Suprapubic skin (tissue), 4 donors: ENCODE measurements at regions not wholly inside any gene's neighbourhood (a gene's known extent, or its start where the extent isn't known, plus 50 kb on each side); places are given as distances from the start of the nearest gene placed in this dataset.
"Not testable (repeated sequence)": the region's sequence is repeated elsewhere in the genome, so short reads cannot be mapped to it uniquely, and the experiment has no call there.

Experiments
- DNase-seq, 2 donors: peaks; one replicate each; pipeline ENCODE4 v3.0.0-alpha.2; 2019; ENCODE audit warnings: low spot score in 2 of 2
- H3K27ac ChIP-seq: fragments of 200-600 bp; sonication (generic); one replicate; pipeline ENCODE4 v1.5.1; 2019
- H3K27me3 ChIP-seq: fragments of 200-600 bp; sonication (generic); one replicate; pipeline ENCODE4 v1.5.1; 2019
- H3K36me3 ChIP-seq: fragments of 200-600 bp; sonication (generic); one replicate; pipeline ENCODE4 v1.5.1; 2019
- H3K4me1 ChIP-seq: fragments of 200-600 bp; sonication (generic); one replicate; pipeline ENCODE4 v1.5.1; 2019
- H3K4me3 ChIP-seq: fragments of 200-600 bp; sonication (generic); one replicate; pipeline ENCODE4 v1.5.1; 2019; ENCODE audit warnings: mild to moderate bottlenecking
- H3K9me3 ChIP-seq: fragments of 200-600 bp; sonication (generic); one replicate; pipeline ENCODE4 v1.5.1; 2019
- CTCF ChIP-seq, 2 donors: fragments of 200-600 bp in 1 of 2; fragments of 450-650 bp in 1 of 2; sonication (generic) in 1 of 2; IDR thresholded peaks; one replicate each; pipeline ENCODE4 v1.5.1; 2016 to 2019; ENCODE audit warnings: antibody characterized with exemption in 2 of 2, mild to moderate bottlenecking in 1 of 2, moderate library complexity in 1 of 2
- EP300 ChIP-seq: sonication (generic); formaldehyde crosslinking; IDR thresholded peaks from one replicate; pipeline ENCODE4 v1.6.1; 2017; ENCODE audit warnings: antibody characterized with exemption
- POLR2A ChIP-seq, 2 donors: fragments of 450-650 bp; IDR thresholded peaks; one replicate each; pipeline ENCODE4 v1.6.1; 2017; ENCODE audit warnings: antibody characterized with exemption in 2 of 2, mild to moderate bottlenecking in 2 of 2, moderate library complexity in 2 of 2
- POLR2AphosphoS5 ChIP-seq, 3 donors: sonication (generic); formaldehyde crosslinking; IDR thresholded peaks; one replicate each; pipeline ENCODE4 v1.6.1; 2017; ENCODE audit warnings: antibody characterized with exemption in 3 of 3
- WGBS: methylation state at CpG from one replicate; pipeline ENCODE4 v1.1.5; 2018; 5-methylcytosine and 5-hydroxymethylcytosine counted together

GRCh38 chr6:30813631-30814145 is 69.3 kb upstream of the IER3 start:
- peaks cover 32% of the 10 kb centered on the region for H3K4me1 ChIP-seq
- no peak overlapping the region for H3K4me3 ChIP-seq
- H3K9me3 ChIP-seq = no peaks in the 10 kb centered on the region
- no peak for DNase-seq
- no peaks in the 10 kb centered on the region for H3K27me3 ChIP-seq
- TF ChIP-seq EP300 (no peak), CTCF (IDR thresholded peaks at IDR 0.05) (no peak), POLR2AphosphoS5 (IDR thresholded peaks at IDR 0.05) (no peak), POLR2A (IDR thresholded peaks at IDR 0.05) (no peak)
- H3K36me3 ChIP-seq = no peaks in the 10 kb centered on the region
- 81% methylated on average over 9 of the region's 9 CpGs for WGBS
- H3K27ac ChIP-seq = no peak overlapping the region

- H3K4me3 ChIP-seq = no peak overlapping the region
- H3K9me3 ChIP-seq = no peaks in the 10 kb centered on the region
- 38% methylated on average over 7 of the region's 7 CpGs for WGBS
- TF ChIP-seq EP300 (no peak), POLR2AphosphoS5 (IDR thresholded peaks at IDR 0.05) (peak in 2 of 3 donors; percentile 14 to 23)
- no peak overlapping the region for H3K27ac ChIP-seq
- no peaks in the 10 kb centered on the region for H3K27me3 ChIP-seq
- H3K36me3 ChIP-seq = no peaks in the 10 kb centered on the region
- DNase-seq = no peak
- H3K4me1 ChIP-seq = peaks cover 23% of the 10 kb centered on the region
Measured at GRCh38 chr6:30810813-30811339, 66.5 kb upstream of the IER3 start.

GRCh38 chr6:30807566-30807965 is 63.2 kb upstream of the IER3 start:
- DNase-seq, H3K4me1 ChIP-seq, H3K36me3 ChIP-seq, H3K9me3 ChIP-seq, H3K27me3 ChIP-seq, H3K27ac ChIP-seq, H3K4me3 ChIP-seq: not testable (repeated sequence)
- 100% methylated on average over 2 of the region's 26 CpGs for WGBS

GRCh38 chr6:30806581-30807183 is 62.3 kb upstream of the IER3 start:
- WGBS = 98% methylated on average over 13 of the region's 14 CpGs
- H3K4me3 ChIP-seq = no peak overlapping the region
- no peak for DNase-seq
- no peaks in the 10 kb centered on the region for H3K27me3 ChIP-seq
- no peaks in the 10 kb centered on the region for H3K9me3 ChIP-seq
- no peaks in the 10 kb centered on the region for H3K36me3 ChIP-seq
- H3K4me1 ChIP-seq = peaks cover 6% of the 10 kb centered on the region
- TF ChIP-seq EP300 (no peak), CTCF (IDR thresholded peaks at IDR 0.05) (no peak), POLR2AphosphoS5 (IDR thresholded peaks at IDR 0.05) (no peak), POLR2A (IDR thresholded peaks at IDR 0.05) (no peak)
- H3K27ac ChIP-seq = no peak overlapping the region

- Histone ChIP-seq H3K36me3 (no peaks in the 10 kb centered on the region), H3K4me3 (no peak overlapping the region), H3K9me3 (no peaks in the 10 kb centered on the region), H3K4me1 (peaks cover 5% of the 10 kb centered on the region), H3K27me3 (no peaks in the 10 kb centered on the region), H3K27ac (no peak overlapping the region)
- no peak for DNase-seq
- 86% methylated on average over 1 of the region's 1 CpG for WGBS
- no peak for TF ChIP-seq CTCF (IDR thresholded peaks at IDR 0.05)
- TF ChIP-seq EP300 = no peak
- TF ChIP-seq POLR2AphosphoS5 (IDR thresholded peaks at IDR 0.05) = no peak
- no peak for TF ChIP-seq POLR2A (IDR thresholded peaks at IDR 0.05)
Measured at GRCh38 chr6:30804333-30804732, 60.0 kb upstream of the IER3 start.

- no peak for TF ChIP-seq POLR2AphosphoS5 (IDR thresholded peaks at IDR 0.05)
- TF ChIP-seq CTCF (IDR thresholded peaks at IDR 0.05) = no peak
- TF ChIP-seq EP300 = no peak
- no peak for TF ChIP-seq POLR2A (IDR thresholded peaks at IDR 0.05)
- Histone ChIP-seq H3K4me1 (peaks cover 10% of the 10 kb centered on the region), H3K36me3 (no peaks in the 10 kb centered on the region), H3K9me3 (no peaks in the 10 kb centered on the region), H3K4me3 (no peak overlapping the region), H3K27ac (no peak overlapping the region), H3K27me3 (no peaks in the 10 kb centered on the region)
- DNase-seq = no peak
- WGBS = 75% methylated on average over 1 of the region's 1 CpG
Measured at GRCh38 chr6:30802731-30803130, 58.4 kb upstream of the IER3 start.
